GM10248 (cell line): ENCODE measurements at regions not wholly inside any gene's neighbourhood (a gene's known extent, or its start where the extent isn't known, plus 50 kb on each side); places are given as distances from the start of the nearest gene placed in this dataset.

Experiments used
- CTCF ChIA-PET: fragments of 300-600 bp; sonication (Branson Sonifier 250); formaldehyde crosslinking; extraction: SDS; loops from one replicate; lab custom pipeline; 2021; ENCODE audit warnings: antibody characterized with exemption; lab: Yijun Ruan, JAX
- POLR2A ChIA-PET: fragments of 350-650 bp; sonication (Branson Sonifier 250); formaldehyde crosslinking; extraction: SDS; loops from one replicate; lab custom pipeline; 2020; ENCODE audit warnings: antibody characterized with exemption; lab: Yijun Ruan, JAX
- DNase-seq: peaks from one replicate; pipeline ENCODE4 v3.0.0; 2012; ENCODE audit errors: extremely low spot score
- TF ChIP-seq, protein P1 (sequence below): IDR thresholded peaks from 2 replicates; pipeline ENCODE4 v1.5.1; 2012; ENCODE audit warnings: mild to moderate bottlenecking, low read depth; ENCODE audit errors: extremely low read depth, missing control alignments, control extremely low read depth

GRCh38 chr4:59936566-59936965 is 1263.6 kb upstream of the ADGRL3 start:
- POLR2A ChIA-PET, result no interaction called here
- TF ChIP-seq, protein P1, sequence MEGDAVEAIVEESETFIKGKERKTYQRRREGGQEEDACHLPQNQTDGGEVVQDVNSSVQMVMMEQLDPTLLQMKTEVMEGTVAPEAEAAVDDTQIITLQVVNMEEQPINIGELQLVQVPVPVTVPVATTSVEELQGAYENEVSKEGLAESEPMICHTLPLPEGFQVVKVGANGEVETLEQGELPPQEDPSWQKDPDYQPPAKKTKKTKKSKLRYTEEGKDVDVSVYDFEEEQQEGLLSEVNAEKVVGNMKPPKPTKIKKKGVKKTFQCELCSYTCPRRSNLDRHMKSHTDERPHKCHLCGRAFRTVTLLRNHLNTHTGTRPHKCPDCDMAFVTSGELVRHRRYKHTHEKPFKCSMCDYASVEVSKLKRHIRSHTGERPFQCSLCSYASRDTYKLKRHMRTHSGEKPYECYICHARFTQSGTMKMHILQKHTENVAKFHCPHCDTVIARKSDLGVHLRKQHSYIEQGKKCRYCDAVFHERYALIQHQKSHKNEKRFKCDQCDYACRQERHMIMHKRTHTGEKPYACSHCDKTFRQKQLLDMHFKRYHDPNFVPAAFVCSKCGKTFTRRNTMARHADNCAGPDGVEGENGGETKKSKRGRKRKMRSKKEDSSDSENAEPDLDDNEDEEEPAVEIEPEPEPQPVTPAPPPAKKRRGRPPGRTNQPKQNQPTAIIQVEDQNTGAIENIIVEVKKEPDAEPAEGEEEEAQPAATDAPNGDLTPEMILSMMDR, result no peak
- DNase-seq, result no peak

GRCh38 chr4:59938166-59938565 is 1262.0 kb upstream of the ADGRL3 start:
- no peak for DNase-seq
- TF ChIP-seq, protein P1, result no peak
- ChIA-PET CTCF (interaction anchor here (1.1 kb wide), 1 partner anchor 10 kb away, joined by 3 read pairs; no protein-coding TSS in a partner anchor), POLR2A (no interaction called here)

More at GRCh38 chr4:59936566-59936965, 1263.6 kb upstream of the ADGRL3 start:
- CTCF ChIA-PET, result interaction anchor here (0.7 to 1.1 kb wide), 2 partner anchors 13 to 16 kb away, joined by 3 read pairs; no protein-coding TSS in a partner anchor

- CTCF ChIA-PET, result no interaction called here
- TF ChIP-seq, protein P1, result no peak
- POLR2A ChIA-PET, result no interaction called here
- DNase-seq, result no peak
These were observed 1254.8 kb upstream of the ADGRL3 start for GRCh38 chr4:59945277-59945676.

- DNase-seq, result no peak
- POLR2A ChIA-PET, result no interaction called here
- CTCF ChIA-PET, result no interaction called here
- TF ChIP-seq, protein P1, result no peak
These were observed 1254.4 kb upstream of the ADGRL3 start for GRCh38 chr4:59945716-59946115.

GRCh38 chr4:59956366-59956765 is 1243.8 kb upstream of the ADGRL3 start:
- TF ChIP-seq, protein P1, result no peak
- CTCF ChIA-PET, result no interaction called here
- DNase-seq, result no peak
- POLR2A ChIA-PET, result no interaction called here

GRCh38 chr4:59960143-59960542 is 1240.0 kb upstream of the ADGRL3 start:
- no peak for DNase-seq
- TF ChIP-seq, protein P1, result no peak
- ChIA-PET POLR2A (no interaction called here), CTCF (interaction anchor here (1.3 kb wide), 1 partner anchor 15 kb away, joined by 3 read pairs; no protein-coding TSS in a partner anchor)
